Liver (tissue), 8 donors: ENCODE measurements at regions not wholly inside any gene's neighbourhood (a gene's known extent, or its start where the extent isn't known, plus 50 kb on each side); places are given as distances from the start of the nearest gene placed in this dataset.

Source experiments
- DNase-seq: peaks from one replicate; pipeline ENCODE4 v3.0.0-alpha.2; 2017; ENCODE audit warnings: low spot score
- H3K27ac ChIP-seq, 2 donors: one replicate each; pipeline ENCODE4 v1.7.0; 2013; ENCODE audit warnings: inconsistent platforms in 2 of 2, low read length in 2 of 2, control low read depth in 1 of 2, low read depth in 1 of 2, mild to moderate bottlenecking in 1 of 2
- H3K27me3 ChIP-seq, 4 donors: one replicate each; pipeline versions ENCODE4 v1.6.1 to v1.7.0; 2013; ENCODE audit warnings: low read length in 3 of 4, inconsistent platforms in 1 of 4, mild to moderate bottlenecking in 1 of 4, moderate library complexity in 1 of 4; ENCODE audit not compliant: control insufficient read depth in 4 of 4, insufficient read depth in 4 of 4
- H3K36me3 ChIP-seq, 4 donors: one replicate each; pipeline versions ENCODE4 v1.6.1 to v1.7.0; 2013; ENCODE audit warnings: low read length in 3 of 4, mild to moderate bottlenecking in 3 of 4, low read depth in 1 of 4, moderate library complexity in 1 of 4; ENCODE audit not compliant: control insufficient read depth in 4 of 4, insufficient read depth in 3 of 4
- H3K4me1 ChIP-seq, 4 donors: one replicate each; pipeline versions ENCODE4 v1.6.1 to v1.7.0; 2013; ENCODE audit warnings: low read length in 3 of 4, mild to moderate bottlenecking in 3 of 4, moderate library complexity in 1 of 4; ENCODE audit not compliant: control insufficient read depth in 4 of 4, insufficient read depth in 4 of 4
- H3K4me3 ChIP-seq, 3 donors: one replicate each; pipeline versions ENCODE4 v1.6.1 to v1.7.0; 2013; ENCODE audit warnings: low read length in 3 of 3, control low read depth in 1 of 3, low read depth in 1 of 3, mild to moderate bottlenecking in 1 of 3
- H3K9ac ChIP-seq, 2 donors: one replicate each; pipeline ENCODE4 v1.7.0; 2013; ENCODE audit warnings: low read length in 2 of 2, mild to moderate bottlenecking in 2 of 2, moderate library complexity in 2 of 2, control low read depth in 1 of 2, low read depth in 1 of 2
- H3K9me3 ChIP-seq, 4 donors: one replicate each; pipeline versions ENCODE4 v1.6.1 to v1.7.0; 2013; ENCODE audit warnings: low read length in 3 of 4; ENCODE audit not compliant: control insufficient read depth in 4 of 4
- ATF3 ChIP-seq: IDR thresholded peaks from 2 replicates; pipeline ENCODE4 v1.6.1; 2016; ENCODE audit warnings: antibody characterized with exemption
- CTCF ChIP-seq: fragments of 150-350 bp; IDR thresholded peaks from 2 replicates; pipeline ENCODE4 v1.5.1; 2017; ENCODE audit warnings: improper control_type of control experiment, low read depth, low read length; ENCODE audit not compliant: missing input control
- EGR1 ChIP-seq, 2 donors: IDR thresholded peaks; 2 replicates each; pipeline ENCODE4 v1.6.1; 2016 to 2018; ENCODE audit warnings: antibody characterized with exemption in 2 of 2, low read depth in 2 of 2
- FOXA1 ChIP-seq: IDR thresholded peaks from 2 replicates; pipeline ENCODE4 v1.6.1; 2016; ENCODE audit warnings: antibody characterized with exemption
- FOXA2 ChIP-seq: IDR thresholded peaks from 2 replicates; pipeline ENCODE4 v1.6.1; 2016; ENCODE audit warnings: antibody characterized with exemption
- GABPA ChIP-seq, 2 donors: IDR thresholded peaks in 1 of 2; conservative IDR thresholded peaks in 1 of 2; 2 replicates each; pipeline ENCODE4 v1.6.1; 2016; ENCODE audit warnings: antibody characterized with exemption in 2 of 2, mild to moderate bottlenecking in 1 of 2, moderate library complexity in 1 of 2
- HNF4A ChIP-seq, 2 donors: conservative IDR thresholded peaks; 2 replicates each; pipeline ENCODE4 v1.6.1; 2016; ENCODE audit warnings: antibody characterized with exemption in 2 of 2, mild to moderate bottlenecking in 2 of 2
- HNF4G ChIP-seq: IDR thresholded peaks from 2 replicates; pipeline ENCODE4 v1.6.1; 2016; ENCODE audit warnings: antibody characterized with exemption
- JUND ChIP-seq, 2 donors: IDR thresholded peaks; 2 replicates each; pipeline ENCODE4 v1.6.1; 2016; ENCODE audit warnings: antibody characterized with exemption in 2 of 2
- MAX ChIP-seq: IDR thresholded peaks from 2 replicates; pipeline ENCODE4 v1.6.1; 2016; ENCODE audit warnings: antibody characterized with exemption
- NR2F2 ChIP-seq: IDR thresholded peaks from 2 replicates; pipeline ENCODE4 v1.6.1; 2016; ENCODE audit warnings: antibody characterized with exemption
- RAD21 ChIP-seq, 2 donors: IDR thresholded peaks; 2 replicates each; pipeline ENCODE4 v1.6.1; 2016; ENCODE audit warnings: antibody characterized with exemption in 2 of 2, mild to moderate bottlenecking in 2 of 2
- REST ChIP-seq: IDR thresholded peaks from 2 replicates; pipeline ENCODE4 v1.6.1; 2016; ENCODE audit warnings: antibody characterized with exemption, mild to moderate bottlenecking
- RXRA ChIP-seq, 2 donors: IDR thresholded peaks; 2 replicates each; pipeline ENCODE4 v1.6.1; 2017 to 2018; ENCODE audit warnings: antibody characterized with exemption in 2 of 2, mild to moderate bottlenecking in 1 of 2
- SP1 ChIP-seq: IDR thresholded peaks from 2 replicates; pipeline ENCODE4 v1.6.1; 2018; ENCODE audit warnings: antibody characterized with exemption, mild to moderate bottlenecking
- TAF1 ChIP-seq: conservative IDR thresholded peaks from 2 replicates; pipeline ENCODE4 v1.6.1; 2016; ENCODE audit warnings: antibody characterized with exemption, mild to moderate bottlenecking
- YY1 ChIP-seq: IDR thresholded peaks from 2 replicates; pipeline ENCODE4 v1.6.1; 2016; ENCODE audit warnings: antibody characterized with exemption, mild to moderate bottlenecking
- ZBTB33 ChIP-seq: IDR thresholded peaks from 2 replicates; pipeline ENCODE4 v1.6.1; 2016; ENCODE audit warnings: antibody characterized with exemption
- WGBS: extraction: QIAGEN DNeasy Blood & Tissue Kit; methylation state at CpG from one replicate; pipeline ENCODE4 v1.1.7; 2013; 5-methylcytosine and 5-hydroxymethylcytosine counted together
- donor health status: healthy.
- donor health status: healthy.
- donor health status: healthy.
- donor health status: healthy.
- donor health status: healthy.

GRCh38 chr3:134085034-134085775 is 55.5 kb upstream of the SLCO2A1 start:
- 90% methylated on average over 13 of the region's 13 CpGs for WGBS
- Histone ChIP-seq H3K36me3 (no peaks in the 10 kb centered on the region), H3K9ac (no peak overlapping the region), H3K27me3 (no peaks in the 10 kb centered on the region), H3K4me3 (no peak overlapping the region), H3K9me3 (peaks cover 0 to 2% (median under 1%) of the 10 kb centered on the region in 4 donors), H3K4me1 (no peaks in the 10 kb centered on the region), H3K27ac (no peak overlapping the region)
- TF ChIP-seq EGR1 (IDR thresholded peaks at IDR 0.05; ENCODE audit: low read depth in 2 of 2) = no peak
- TF ChIP-seq NR2F2 = no peak
- TF ChIP-seq TAF1 = no peak
- no peak for TF ChIP-seq SP1
- DNase-seq = no peak

- Histone ChIP-seq H3K9me3 (peaks cover 0 to 2% (median under 1%) of the 10 kb centered on the region in 4 donors), H3K27ac (no peak overlapping the region), H3K4me3 (no peak overlapping the region), H3K27me3 (no peaks in the 10 kb centered on the region), H3K9ac (no peak overlapping the region), H3K4me1 (no peaks in the 10 kb centered on the region), H3K36me3 (no peaks in the 10 kb centered on the region)
- WGBS = 80% methylated on average over 2 of the region's 2 CpGs
- no peak for DNase-seq
- no peak for TF ChIP-seq RAD21 (IDR thresholded peaks at IDR 0.05)
- TF ChIP-seq ZBTB33 = no peak
- TF ChIP-seq MAX = no peak
- no peak for TF ChIP-seq YY1
- TF ChIP-seq RXRA (IDR thresholded peaks at IDR 0.05) = no peak
- TF ChIP-seq EGR1 (IDR thresholded peaks at IDR 0.05; ENCODE audit: low read depth in 2 of 2) = no peak
- TF ChIP-seq TAF1 = no peak
- no peak for TF ChIP-seq REST
- no peak for TF ChIP-seq HNF4G
- TF ChIP-seq HNF4A (conservative IDR thresholded peaks at IDR 0.05) = no peak
- TF ChIP-seq GABPA (IDR thresholded peaks at IDR 0.05 in 1 of 2, conservative IDR thresholded peaks at IDR 0.05 in 1 of 2) = no peak
- no peak for TF ChIP-seq ATF3
- TF ChIP-seq FOXA1 = no peak
- no peak for TF ChIP-seq NR2F2
- TF ChIP-seq CTCF = no peak
- TF ChIP-seq FOXA2 = no peak
- TF ChIP-seq SP1 = no peak
- TF ChIP-seq JUND (IDR thresholded peaks at IDR 0.05) = no peak
Observed at GRCh38 chr3:134084242-134084950, 54.7 kb upstream of the SLCO2A1 start.
